HG03045 (cell line): ENCODE measurements at regions not wholly inside any gene's neighbourhood (a gene's known extent, or its start where the extent isn't known, plus 50 kb on each side); places are given as distances from the start of the nearest gene placed in this dataset.

Experiments used
- ATAC-seq: cut with Tn5 transposase; IDR thresholded peaks from one replicate; pipeline ENCODE4 v1.9.1; 2021; ENCODE audit warnings: mild to moderate bottlenecking, moderate library complexity; ENCODE audit not compliant: unreplicated experiment

- no peak for ATAC-seq
These were observed 190.1 kb upstream of the GLI2 start for GRCh38 chr2:120545521-120546047.

- no peak for ATAC-seq
These were observed 189.4 kb upstream of the GLI2 start for GRCh38 chr2:120546048-120546864.

DNA sequence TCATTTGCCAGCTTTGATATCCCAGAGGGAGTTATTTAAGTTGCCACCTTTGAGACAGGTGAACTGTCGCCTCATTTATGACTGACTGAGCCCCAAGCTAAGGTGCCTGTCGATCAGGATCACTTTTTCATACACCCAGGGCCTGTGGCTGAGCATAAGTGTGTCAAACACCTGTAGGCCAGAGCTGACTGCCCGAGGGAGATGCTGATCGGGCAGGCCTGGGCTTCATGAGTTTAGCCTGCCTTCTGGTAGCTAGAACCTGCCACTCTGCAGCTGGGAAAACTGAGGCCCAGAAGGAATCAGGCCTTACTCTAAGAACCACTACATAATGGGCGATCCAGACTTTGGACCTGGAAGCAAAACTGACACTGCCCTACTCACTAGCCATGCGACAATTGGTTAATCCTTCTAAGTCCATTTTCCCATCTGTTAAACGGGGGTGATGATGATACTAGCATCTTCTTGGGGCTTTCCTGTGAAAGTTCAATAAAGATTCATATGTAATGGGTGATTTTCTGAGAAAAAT is 188.7 kb upstream of the GLI2 start:
- ATAC-seq, result no peak

GRCh38 chr2:120547662-120548061 is 188.0 kb upstream of the GLI2 start:
- ATAC-seq, result no peak

DNA sequence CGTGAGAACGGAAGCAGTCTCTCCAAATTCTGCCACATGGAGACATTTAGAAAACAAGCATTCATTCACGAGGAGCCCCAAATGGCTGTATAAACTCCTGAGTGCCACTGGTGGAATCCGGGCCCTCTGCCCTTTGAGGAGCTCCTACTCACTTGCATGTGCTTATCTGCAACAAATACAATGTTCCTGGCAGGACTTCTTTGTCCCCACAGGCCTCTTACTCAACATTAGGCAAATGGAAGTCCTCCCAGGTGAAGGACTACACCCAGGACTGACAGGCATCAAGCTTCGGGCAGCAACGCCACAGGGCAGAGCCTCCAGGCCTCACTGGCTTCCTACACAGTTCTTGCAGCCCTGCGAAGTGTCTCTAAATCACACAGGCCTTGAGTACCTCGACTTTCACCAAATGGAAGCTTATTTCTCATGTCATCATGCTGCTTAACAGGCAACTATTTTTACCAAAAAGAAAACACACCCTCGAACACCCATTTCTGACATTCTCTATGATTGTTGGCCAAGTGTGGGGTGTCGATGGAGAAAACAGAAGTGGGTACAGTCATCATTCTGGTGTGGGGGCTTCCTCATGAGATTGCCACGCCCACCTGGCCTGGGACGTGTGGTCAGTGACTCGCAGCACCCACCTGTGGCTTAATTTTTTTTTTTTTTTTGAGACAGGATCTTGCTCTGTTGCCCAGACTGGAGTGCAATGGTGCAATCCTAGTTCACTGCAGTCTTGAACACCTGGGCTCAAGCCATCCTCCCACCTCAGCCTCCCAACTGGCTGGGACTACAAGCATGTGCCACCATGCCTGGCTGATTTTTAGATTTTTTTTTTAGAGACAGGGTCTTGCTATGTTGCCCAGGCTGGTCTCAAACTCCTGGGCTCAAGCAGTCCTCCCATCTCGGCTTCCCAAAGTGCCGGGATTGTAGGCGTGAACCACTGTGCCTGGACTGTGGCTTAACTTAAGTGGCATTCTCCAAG is 186.8 kb upstream of the GLI2 start:
- ATAC-seq, result no peak

- ATAC-seq, result no peak
These were observed 185.8 kb upstream of the GLI2 start for GRCh38 chr2:120549841-120550240.

- no peak for ATAC-seq
These were observed 185.4 kb upstream of the GLI2 start for GRCh38 chr2:120550282-120550681.

GRCh38 chr2:120550893-120551446 is 184.7 kb upstream of the GLI2 start:
- no peak for ATAC-seq

DNA sequence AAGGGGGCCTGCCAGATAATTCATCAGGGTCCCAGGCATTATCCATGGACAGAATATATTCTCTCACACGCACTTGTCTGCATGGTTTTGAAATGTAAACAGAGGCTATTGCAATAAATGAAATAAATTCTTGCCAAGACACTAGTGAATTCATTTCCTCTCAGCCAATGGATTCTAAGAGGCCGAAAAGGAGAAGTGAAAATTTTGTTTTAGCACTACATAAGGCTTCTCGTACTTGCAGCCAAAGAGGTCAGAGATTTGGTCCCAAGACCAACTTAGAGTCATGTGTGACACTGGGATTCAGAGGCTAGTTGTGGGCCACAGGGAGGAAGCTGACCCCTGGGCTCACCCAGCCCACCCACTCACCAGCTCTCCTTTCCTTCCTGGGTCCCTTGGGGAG is 184.1 kb upstream of the GLI2 start:
- no peak for ATAC-seq

GRCh38 chr2:120552079-120552478 is 183.6 kb upstream of the GLI2 start:
- no peak for ATAC-seq

- ATAC-seq, result no peak
These were observed 182.7 kb upstream of the GLI2 start for GRCh38 chr2:120552800-120553481.

DNA sequence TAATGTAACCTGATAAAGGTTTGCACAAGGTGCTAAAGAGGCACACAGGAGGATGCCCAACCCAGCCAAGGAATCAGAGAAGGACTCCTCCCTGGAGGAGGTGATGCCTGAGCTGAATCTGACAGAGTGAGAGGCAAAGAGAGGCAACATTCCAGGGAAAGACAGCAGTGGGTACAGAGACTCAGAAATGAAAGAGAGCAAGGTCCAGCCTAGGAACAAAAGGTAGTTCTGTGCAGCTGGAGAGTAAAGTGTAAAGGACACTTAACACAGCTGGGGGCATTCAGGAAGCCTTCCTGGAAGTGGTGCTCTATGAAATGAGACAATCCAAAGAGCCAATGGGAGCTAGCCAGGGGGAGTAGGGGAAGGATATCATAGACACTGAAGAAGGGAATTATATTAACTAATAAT is 181.0 kb upstream of the GLI2 start:
- ATAC-seq, result no peak

GRCh38 chr2:120555092-120555491 is 180.6 kb upstream of the GLI2 start:
- ATAC-seq, result no peak

DNA sequence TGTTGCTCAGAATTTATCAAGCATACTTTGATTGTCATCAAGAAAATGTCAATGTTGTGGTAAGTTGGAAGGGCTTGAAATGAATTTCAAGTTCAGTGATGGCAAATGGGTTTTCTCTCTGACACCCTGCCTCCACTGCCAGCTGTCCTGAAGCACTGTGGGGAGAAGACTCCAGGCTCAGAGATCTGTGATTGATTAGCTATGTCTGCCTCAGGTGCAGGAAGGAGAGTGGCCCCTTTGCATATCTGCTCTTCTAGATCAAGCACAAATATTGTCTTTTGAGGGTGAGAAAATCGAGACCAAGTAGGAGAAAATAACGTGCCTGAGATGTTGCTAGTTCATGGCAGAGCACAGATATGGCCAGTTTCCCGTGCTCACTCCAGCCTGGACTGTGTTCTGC is 178.8 kb upstream of the GLI2 start:
- ATAC-seq, result no peak

GRCh38 chr2:120558847-120559246 is 176.8 kb upstream of the GLI2 start:
- ATAC-seq, result no peak

DNA sequence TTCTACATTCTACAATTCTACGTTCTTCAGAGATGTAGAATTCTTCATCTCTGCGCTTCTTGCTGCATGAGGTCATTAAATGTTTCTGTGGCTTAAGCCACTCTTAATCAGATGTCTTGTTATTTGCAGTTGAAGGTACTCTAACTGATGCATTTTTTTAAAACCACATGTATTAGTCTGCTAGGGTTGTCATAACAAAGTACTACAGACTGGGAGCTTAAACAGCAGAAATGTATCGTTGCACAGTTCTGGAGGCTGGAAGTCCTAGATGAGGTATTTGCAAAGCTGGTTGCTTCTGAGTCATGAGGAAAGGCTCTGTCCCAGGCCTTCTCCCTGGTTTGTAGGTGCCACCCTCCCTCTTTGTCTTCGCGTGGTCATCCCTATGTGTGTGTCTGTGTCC is 176.3 kb upstream of the GLI2 start:
- ATAC-seq, result no peak

- ATAC-seq, result no peak
These were observed 175.3 kb upstream of the GLI2 start for GRCh38 chr2:120560330-120560729.

DNA sequence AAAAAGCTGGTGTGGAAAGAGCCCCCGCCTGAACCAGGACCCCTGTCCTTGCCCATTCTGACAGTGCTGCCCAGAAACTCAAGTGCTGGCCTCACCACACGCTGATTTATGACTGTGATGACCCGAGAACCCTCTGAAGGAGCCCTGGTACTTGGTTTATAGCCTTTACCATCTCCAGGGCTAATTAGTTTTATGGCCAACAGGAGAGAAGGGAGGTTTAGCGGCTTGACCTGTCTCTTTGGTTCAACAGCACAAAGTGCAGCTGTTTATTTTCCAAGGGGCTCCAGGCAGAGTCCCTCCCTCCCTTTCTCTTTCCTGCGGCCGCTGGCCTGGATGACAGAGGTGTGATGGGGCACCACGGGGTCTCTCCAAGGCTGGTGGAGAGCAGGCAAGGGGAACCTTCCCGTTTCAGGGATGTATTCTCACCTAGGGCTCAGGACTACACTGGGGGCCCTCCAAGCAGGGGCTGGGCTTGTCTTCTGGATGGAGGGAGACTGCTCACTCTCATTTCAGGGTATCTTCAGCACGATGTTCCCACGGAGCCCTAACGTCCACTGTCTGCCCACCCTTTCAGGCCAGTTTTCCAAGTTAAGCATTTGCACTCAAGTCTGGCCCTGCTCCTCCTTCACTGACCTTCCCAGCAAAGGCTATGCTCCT is 174.2 kb upstream of the GLI2 start:
- ATAC-seq, result no peak

DNA sequence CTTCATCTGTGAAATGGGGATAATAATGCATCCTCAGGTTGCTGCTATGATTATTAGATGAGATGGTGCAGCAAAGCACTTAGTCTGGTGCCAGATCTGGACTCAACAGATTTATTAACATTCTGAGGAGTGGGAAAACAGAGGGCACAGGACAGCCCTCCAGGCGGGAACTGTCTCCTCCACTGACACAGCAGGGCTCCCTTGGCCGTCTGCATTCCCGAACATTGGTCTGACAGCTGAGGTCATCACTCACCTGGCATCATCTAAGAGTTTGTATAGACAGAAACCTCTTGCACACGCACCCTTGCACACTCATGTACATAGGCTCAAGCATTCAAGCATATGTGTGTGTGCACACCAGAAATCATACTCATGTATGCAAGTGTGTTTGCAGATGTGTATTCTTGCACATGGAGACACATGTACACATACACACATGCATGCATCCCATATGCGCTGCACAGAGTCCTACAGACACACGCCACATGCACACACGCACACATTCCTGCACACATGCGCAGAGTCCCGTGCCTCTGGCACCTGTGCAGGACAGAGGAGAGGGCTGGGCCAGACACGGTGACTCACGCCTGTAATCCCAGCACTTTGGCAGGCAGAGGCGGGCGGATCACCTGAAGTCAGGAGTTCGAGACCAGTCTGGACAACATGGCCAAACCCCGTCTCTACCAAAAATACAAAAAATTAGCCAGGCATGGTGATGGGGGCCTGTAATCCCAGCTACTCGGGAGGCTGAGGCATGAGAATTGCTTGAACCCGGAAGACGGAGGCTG is 173.3 kb upstream of the GLI2 start:
- ATAC-seq, result no peak
